Stimulated activated CD4-positive, alpha-beta T cell treated with anti-CD3 and anti-CD28 coated beads, Interleukin-15, amount 100 ng/mL, for 24 hours (primary cell): ENCODE measurements at regions not wholly inside any gene's neighbourhood (a gene's known extent, or its start where the extent isn't known, plus 50 kb on each side); places are given as distances from the start of the nearest gene placed in this dataset.
"Not testable (repeated sequence)": the region's sequence is repeated elsewhere in the genome, so short reads cannot be mapped to it uniquely, and the experiment has no call there.

Experiments
- DNase-seq: peaks from one replicate; pipeline ENCODE4 v3.0.0-alpha.2; 2020

DNA sequence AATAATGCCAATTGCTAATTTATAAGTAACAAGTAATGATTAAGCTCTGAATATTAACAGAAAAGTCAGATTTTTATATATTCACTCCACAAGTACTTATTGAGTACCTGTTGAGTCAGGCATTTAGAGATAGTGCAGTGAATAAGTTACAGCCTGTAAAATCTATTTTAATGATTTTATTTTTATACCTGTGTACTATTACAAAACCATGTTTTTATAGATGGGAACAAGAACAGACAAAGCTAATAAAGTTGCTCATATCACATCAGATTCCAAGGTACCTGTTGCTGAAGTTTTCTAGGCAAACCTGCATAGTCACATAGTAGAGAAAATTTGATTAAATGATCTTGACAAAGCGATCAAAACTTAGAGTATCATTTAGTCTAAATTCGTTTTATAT is 623.7 kb downstream of the EFNA5 start:
- no peak for DNase-seq

GRCh38 chr5:107043665-107044064 is 627.1 kb downstream of the EFNA5 start:
- no peak for DNase-seq

GRCh38 chr5:107040907-107041306 is 629.8 kb downstream of the EFNA5 start:
- no peak for DNase-seq

- no peak for DNase-seq
Measured at GRCh38 chr5:107032629-107033028, 638.1 kb downstream of the EFNA5 start.

- DNase-seq: no peak
Measured at GRCh38 chr5:107028938-107029337, 641.8 kb downstream of the EFNA5 start.

- no peak for DNase-seq
Measured at GRCh38 chr5:107025712-107026497, 644.8 kb downstream of the EFNA5 start.

GRCh38 chr5:107023732-107024131 is 647.0 kb downstream of the EFNA5 start:
- no peak for DNase-seq

- DNase-seq: no peak
Measured at GRCh38 chr5:107021575-107021974, 649.2 kb downstream of the EFNA5 start.

DNA sequence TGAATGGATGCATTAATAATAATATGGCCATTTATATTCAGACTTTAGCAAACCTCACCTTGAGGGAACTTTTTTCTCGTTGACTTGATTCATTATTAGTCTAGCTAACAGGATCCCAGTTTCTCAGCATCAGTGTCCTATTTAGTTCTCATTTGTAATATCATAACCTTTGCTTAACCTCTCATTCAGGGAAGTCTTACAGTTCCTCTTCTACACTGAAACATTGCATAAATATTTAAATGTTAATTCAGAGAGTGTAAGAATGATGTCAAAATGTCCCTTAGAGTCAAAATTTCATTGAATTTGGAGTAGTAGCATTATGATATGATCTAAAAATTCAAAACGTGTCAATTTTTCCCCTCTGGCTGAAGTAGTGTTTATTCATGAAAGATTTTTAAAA is 650.1 kb downstream of the EFNA5 start:
- no peak for DNase-seq

DNA sequence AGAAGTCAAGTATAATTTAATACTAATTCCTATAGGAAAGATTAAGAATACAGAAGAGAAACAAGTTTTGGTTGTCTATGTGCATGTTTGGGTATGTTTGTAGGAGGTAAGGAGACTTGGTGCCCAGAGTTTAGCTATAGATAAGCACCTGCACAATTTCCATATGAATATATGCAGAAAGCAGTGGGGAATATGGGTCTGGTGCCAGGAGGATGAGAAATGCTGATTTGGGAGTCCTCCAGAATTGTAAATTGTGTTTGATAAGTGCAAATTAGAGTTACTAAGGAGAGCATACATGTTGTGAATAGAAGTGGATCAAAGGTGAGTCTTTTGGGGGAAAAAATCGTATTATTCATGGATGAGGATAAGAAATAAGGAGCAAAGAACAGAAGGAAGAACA is 653.1 kb downstream of the EFNA5 start:
- no peak for DNase-seq

GRCh38 chr5:107012371-107012770 is 658.4 kb downstream of the EFNA5 start:
- no peak for DNase-seq

- DNase-seq: no peak
Measured at GRCh38 chr5:107011605-107012004, 659.1 kb downstream of the EFNA5 start.

DNA sequence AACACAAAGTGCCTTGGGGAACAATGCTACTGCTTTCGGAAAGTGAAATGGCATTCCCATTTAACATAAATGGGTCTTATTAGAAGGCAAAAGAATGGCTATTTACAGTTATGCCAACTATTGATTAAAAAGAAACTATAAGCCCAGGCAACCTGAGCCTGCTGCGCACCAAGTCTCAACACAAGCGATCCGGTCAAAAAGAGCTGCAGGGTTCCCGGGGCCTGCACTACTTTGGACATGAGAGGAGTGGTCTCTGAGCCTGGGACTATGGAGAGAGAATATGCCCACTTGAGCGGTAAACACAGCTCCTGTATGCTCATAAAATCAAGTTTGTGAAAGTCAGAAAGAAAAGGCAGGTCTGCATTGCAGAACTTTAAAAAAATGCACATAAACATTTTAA is 660.7 kb downstream of the EFNA5 start:
- DNase-seq: no peak

DNA sequence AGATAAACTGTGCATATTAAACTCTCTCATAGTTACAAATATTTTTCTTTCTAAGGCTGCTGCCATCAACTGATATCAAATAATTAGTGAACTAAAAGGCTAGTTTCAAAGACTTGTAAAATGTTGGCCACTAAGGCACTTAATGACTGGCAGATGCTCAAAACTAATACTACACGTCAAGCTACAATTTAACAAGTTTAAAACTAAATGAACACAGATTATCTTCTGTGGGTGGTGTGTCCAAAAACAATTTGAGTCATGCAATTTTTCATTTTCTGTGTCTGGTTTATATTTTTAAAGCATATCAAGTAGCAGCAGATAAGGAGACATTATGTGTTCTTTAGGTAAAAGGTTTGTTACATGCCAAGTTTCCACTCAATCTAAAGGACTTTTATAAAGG is 665.1 kb downstream of the EFNA5 start:
- DNase-seq: no peak

DNA sequence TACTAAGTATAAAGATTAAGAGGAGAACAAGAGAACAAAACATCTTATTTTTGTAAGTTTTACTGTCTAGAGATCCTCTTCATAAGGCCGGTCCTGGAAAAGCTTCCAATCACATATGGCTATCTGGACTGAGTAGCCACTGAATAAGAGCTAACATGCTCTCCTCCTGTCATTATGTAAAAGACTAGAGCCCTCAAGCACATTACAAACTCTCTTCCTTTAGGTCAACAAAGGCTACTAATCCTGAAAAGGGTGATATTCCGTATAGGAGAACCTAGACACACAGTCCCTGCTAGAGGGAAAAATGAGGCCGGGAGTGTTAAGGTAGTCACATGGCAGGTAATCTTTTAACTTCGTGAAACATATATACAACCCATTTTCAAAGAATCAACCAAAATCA is 665.6 kb downstream of the EFNA5 start:
- no peak for DNase-seq

DNA sequence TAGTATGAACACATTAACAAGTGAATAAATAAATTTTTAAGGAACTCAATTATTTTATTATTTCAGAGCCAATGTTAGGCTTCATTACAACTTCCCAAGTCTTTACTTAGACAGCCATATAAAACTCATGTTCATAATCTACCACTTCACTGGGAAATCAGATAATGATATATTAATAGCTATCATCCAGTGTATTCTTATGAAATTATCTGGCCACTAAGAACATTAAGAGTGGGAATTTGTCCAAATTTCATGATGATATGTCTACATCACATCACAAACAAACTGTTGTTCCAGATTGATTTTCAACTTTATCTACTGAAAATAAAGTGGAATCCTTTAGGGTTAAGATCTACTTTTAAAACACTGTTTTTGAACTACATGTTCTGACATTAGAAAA is 668.6 kb downstream of the EFNA5 start:
- no peak for DNase-seq

DNA sequence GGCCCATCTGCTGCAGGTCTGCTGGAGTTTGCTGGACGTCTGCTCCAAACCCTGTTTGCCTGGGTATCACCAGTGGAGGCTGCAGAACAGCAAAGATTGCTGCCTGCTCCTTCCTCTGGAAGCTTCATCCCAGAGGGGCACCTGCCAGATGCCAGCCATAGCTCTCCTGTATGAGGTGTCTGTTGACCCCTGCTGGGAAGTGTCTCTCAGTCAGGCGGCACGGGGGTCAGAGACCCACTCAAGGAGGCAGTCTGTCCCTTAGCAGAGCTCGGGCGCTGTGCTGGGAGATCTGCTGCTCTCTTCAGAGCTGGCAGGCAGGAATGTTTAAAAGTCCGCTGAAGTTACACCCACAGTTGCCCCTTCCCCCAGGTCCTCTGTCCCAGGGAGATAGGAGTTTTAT is 671.2 kb downstream of the EFNA5 start:
- not testable (repeated sequence) for DNase-seq

- no peak for DNase-seq
Measured at GRCh38 chr5:106986006-106986405, 684.7 kb downstream of the EFNA5 start.

DNA sequence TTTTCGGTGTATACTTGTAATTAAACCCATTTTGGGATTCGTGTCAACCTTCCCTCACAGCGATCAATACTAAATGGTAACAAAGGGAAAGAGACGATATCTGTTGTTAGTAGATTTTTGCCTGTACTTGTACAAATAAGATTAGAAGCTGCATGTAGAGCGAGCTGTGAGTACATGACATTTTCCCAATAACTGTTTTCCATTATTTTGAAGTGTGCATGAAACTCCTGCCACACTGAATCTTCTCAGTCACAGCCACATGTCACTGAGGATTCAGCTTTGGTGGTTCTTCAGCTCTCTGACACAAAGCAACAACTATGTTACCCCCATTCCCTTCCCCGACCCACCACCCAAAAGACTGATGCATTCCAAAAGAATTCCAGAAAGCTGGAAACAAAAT is 685.6 kb downstream of the EFNA5 start:
- DNase-seq: no peak

DNA sequence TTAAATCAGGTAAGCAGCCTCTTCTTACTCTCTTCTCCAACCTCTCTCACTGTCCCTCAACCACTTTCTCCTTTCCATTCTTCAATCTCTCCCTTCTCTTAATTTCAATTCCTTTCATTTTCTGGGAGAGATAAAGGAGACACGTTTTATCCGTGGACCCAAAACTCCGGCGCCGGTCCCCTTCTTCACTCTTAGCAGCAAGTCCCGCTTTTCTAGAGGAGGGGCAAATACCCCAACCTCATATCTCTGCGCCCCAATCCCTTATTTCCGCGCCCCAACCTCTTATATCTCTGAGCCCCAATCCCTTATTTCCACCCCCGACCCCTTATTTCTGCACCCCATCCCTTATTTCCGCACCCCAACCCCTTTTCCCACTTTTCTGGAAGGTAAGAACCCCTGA is 691.6 kb downstream of the EFNA5 start:
- DNase-seq: not testable (repeated sequence)

DNA sequence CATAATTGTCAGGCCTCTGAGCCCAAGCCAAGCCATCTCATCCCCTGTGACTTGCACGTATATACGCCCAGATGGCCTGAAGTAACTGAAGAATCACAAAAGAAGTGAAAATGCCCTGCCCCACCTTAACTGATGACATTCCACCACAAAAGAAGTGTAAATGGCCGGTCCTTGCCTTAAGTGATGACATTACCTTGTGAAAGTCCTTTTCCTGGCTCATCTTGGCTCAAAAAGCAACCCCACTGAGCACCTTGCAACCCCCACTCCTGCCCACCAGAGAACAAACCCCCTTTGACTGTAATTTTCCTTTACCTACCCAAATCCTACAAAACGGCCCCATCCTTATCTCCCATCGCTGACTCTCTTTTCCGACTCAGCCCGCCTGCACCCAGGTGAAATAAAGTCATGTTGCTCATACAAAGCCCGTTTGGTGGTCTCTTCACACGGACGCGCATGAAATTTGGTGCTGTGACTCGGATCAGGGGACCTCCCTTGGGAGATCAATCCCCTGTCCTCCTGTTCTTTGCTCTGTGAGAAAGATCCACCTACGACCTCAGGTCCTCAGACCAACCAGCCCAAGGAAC is 692.1 kb downstream of the EFNA5 start:
- not testable (repeated sequence) for DNase-seq

GRCh38 chr5:106976363-106976762 is 694.4 kb downstream of the EFNA5 start:
- no peak for DNase-seq

- no peak for DNase-seq
Measured at GRCh38 chr5:106974272-106974671, 696.5 kb downstream of the EFNA5 start.

- DNase-seq: no peak
Measured at GRCh38 chr5:106966686-106967315, 703.9 kb downstream of the EFNA5 start.
